Liver (tissue), 8 donors: ENCODE measurements at regions not wholly inside any gene's neighbourhood (a gene's known extent, or its start where the extent isn't known, plus 50 kb on each side); places are given as distances from the start of the nearest gene placed in this dataset.

ENCODE experiments used
- DNase-seq: peaks from one replicate; pipeline ENCODE4 v3.0.0-alpha.2; 2017; ENCODE audit warnings: low spot score
- H3K27ac ChIP-seq, 2 donors: one replicate each; pipeline ENCODE4 v1.7.0; 2013; ENCODE audit warnings: inconsistent platforms in 2 of 2, low read length in 2 of 2, control low read depth in 1 of 2, low read depth in 1 of 2, mild to moderate bottlenecking in 1 of 2
- H3K27me3 ChIP-seq, 4 donors: one replicate each; pipeline versions ENCODE4 v1.6.1 to v1.7.0; 2013; ENCODE audit warnings: low read length in 3 of 4, inconsistent platforms in 1 of 4, mild to moderate bottlenecking in 1 of 4, moderate library complexity in 1 of 4; ENCODE audit not compliant: control insufficient read depth in 4 of 4, insufficient read depth in 4 of 4
- H3K36me3 ChIP-seq, 4 donors: one replicate each; pipeline versions ENCODE4 v1.6.1 to v1.7.0; 2013; ENCODE audit warnings: low read length in 3 of 4, mild to moderate bottlenecking in 3 of 4, low read depth in 1 of 4, moderate library complexity in 1 of 4; ENCODE audit not compliant: control insufficient read depth in 4 of 4, insufficient read depth in 3 of 4
- H3K4me1 ChIP-seq, 4 donors: one replicate each; pipeline versions ENCODE4 v1.6.1 to v1.7.0; 2013; ENCODE audit warnings: low read length in 3 of 4, mild to moderate bottlenecking in 3 of 4, moderate library complexity in 1 of 4; ENCODE audit not compliant: control insufficient read depth in 4 of 4, insufficient read depth in 4 of 4
- H3K4me3 ChIP-seq, 3 donors: one replicate each; pipeline versions ENCODE4 v1.6.1 to v1.7.0; 2013; ENCODE audit warnings: low read length in 3 of 3, control low read depth in 1 of 3, low read depth in 1 of 3, mild to moderate bottlenecking in 1 of 3
- H3K9ac ChIP-seq, 2 donors: one replicate each; pipeline ENCODE4 v1.7.0; 2013; ENCODE audit warnings: low read length in 2 of 2, mild to moderate bottlenecking in 2 of 2, moderate library complexity in 2 of 2, control low read depth in 1 of 2, low read depth in 1 of 2
- H3K9me3 ChIP-seq, 4 donors: one replicate each; pipeline versions ENCODE4 v1.6.1 to v1.7.0; 2013; ENCODE audit warnings: low read length in 3 of 4; ENCODE audit not compliant: control insufficient read depth in 4 of 4
- ATF3 ChIP-seq: IDR thresholded peaks from 2 replicates; pipeline ENCODE4 v1.6.1; 2016; ENCODE audit warnings: antibody characterized with exemption
- CTCF ChIP-seq: fragments of 150-350 bp; IDR thresholded peaks from 2 replicates; pipeline ENCODE4 v1.5.1; 2017; ENCODE audit warnings: improper control_type of control experiment, low read depth, low read length; ENCODE audit not compliant: missing input control
- EGR1 ChIP-seq, 2 donors: IDR thresholded peaks; 2 replicates each; pipeline ENCODE4 v1.6.1; 2016 to 2018; ENCODE audit warnings: antibody characterized with exemption in 2 of 2, low read depth in 2 of 2
- FOXA1 ChIP-seq: IDR thresholded peaks from 2 replicates; pipeline ENCODE4 v1.6.1; 2016; ENCODE audit warnings: antibody characterized with exemption
- FOXA2 ChIP-seq: IDR thresholded peaks from 2 replicates; pipeline ENCODE4 v1.6.1; 2016; ENCODE audit warnings: antibody characterized with exemption
- GABPA ChIP-seq, 2 donors: IDR thresholded peaks in 1 of 2; conservative IDR thresholded peaks in 1 of 2; 2 replicates each; pipeline ENCODE4 v1.6.1; 2016; ENCODE audit warnings: antibody characterized with exemption in 2 of 2, mild to moderate bottlenecking in 1 of 2, moderate library complexity in 1 of 2
- HNF4G ChIP-seq: IDR thresholded peaks from 2 replicates; pipeline ENCODE4 v1.6.1; 2016; ENCODE audit warnings: antibody characterized with exemption
- JUND ChIP-seq, 2 donors: IDR thresholded peaks; 2 replicates each; pipeline ENCODE4 v1.6.1; 2016; ENCODE audit warnings: antibody characterized with exemption in 2 of 2
- MAX ChIP-seq: IDR thresholded peaks from 2 replicates; pipeline ENCODE4 v1.6.1; 2016; ENCODE audit warnings: antibody characterized with exemption
- NR2F2 ChIP-seq: IDR thresholded peaks from 2 replicates; pipeline ENCODE4 v1.6.1; 2016; ENCODE audit warnings: antibody characterized with exemption
- RAD21 ChIP-seq, 2 donors: IDR thresholded peaks; 2 replicates each; pipeline ENCODE4 v1.6.1; 2016; ENCODE audit warnings: antibody characterized with exemption in 2 of 2, mild to moderate bottlenecking in 2 of 2
- REST ChIP-seq: IDR thresholded peaks from 2 replicates; pipeline ENCODE4 v1.6.1; 2016; ENCODE audit warnings: antibody characterized with exemption, mild to moderate bottlenecking
- RXRA ChIP-seq, 2 donors: IDR thresholded peaks; 2 replicates each; pipeline ENCODE4 v1.6.1; 2017 to 2018; ENCODE audit warnings: antibody characterized with exemption in 2 of 2, mild to moderate bottlenecking in 1 of 2
- SP1 ChIP-seq: IDR thresholded peaks from 2 replicates; pipeline ENCODE4 v1.6.1; 2018; ENCODE audit warnings: antibody characterized with exemption, mild to moderate bottlenecking
- TAF1 ChIP-seq: conservative IDR thresholded peaks from 2 replicates; pipeline ENCODE4 v1.6.1; 2016; ENCODE audit warnings: antibody characterized with exemption, mild to moderate bottlenecking
- YY1 ChIP-seq: IDR thresholded peaks from 2 replicates; pipeline ENCODE4 v1.6.1; 2016; ENCODE audit warnings: antibody characterized with exemption, mild to moderate bottlenecking
- ZBTB33 ChIP-seq: IDR thresholded peaks from 2 replicates; pipeline ENCODE4 v1.6.1; 2016; ENCODE audit warnings: antibody characterized with exemption
- WGBS: extraction: QIAGEN DNeasy Blood & Tissue Kit; methylation state at CpG from one replicate; pipeline ENCODE4 v1.1.7; 2013; 5-methylcytosine and 5-hydroxymethylcytosine counted together
- donor health status: healthy.
- donor health status: healthy.
- donor health status: healthy.
- donor health status: healthy.
- donor health status: healthy.

GRCh38 chr14:94962166-94962575 lies 192.3 kb upstream of the GSC start:
- no peak overlapping the region for H3K4me3 ChIP-seq
- TF ChIP-seq ATF3 = no peak
- TF ChIP-seq NR2F2 = no peak
- no peak for TF ChIP-seq FOXA1
- no peak for TF ChIP-seq TAF1
- TF ChIP-seq GABPA (IDR thresholded peaks at IDR 0.05 in 1 of 2, conservative IDR thresholded peaks at IDR 0.05 in 1 of 2) = no peak
- TF ChIP-seq JUND (IDR thresholded peaks at IDR 0.05) = no peak
- TF ChIP-seq FOXA2 = no peak
- no peak for TF ChIP-seq REST
- no peak for TF ChIP-seq CTCF
- no peak for TF ChIP-seq RAD21 (IDR thresholded peaks at IDR 0.05)
- TF ChIP-seq RXRA (IDR thresholded peaks at IDR 0.05) = no peak
- TF ChIP-seq HNF4G = no peak
- TF ChIP-seq YY1 = no peak
- TF ChIP-seq ZBTB33 = no peak
- no peak for TF ChIP-seq SP1
- no peak for TF ChIP-seq MAX
- no peak for TF ChIP-seq EGR1 (IDR thresholded peaks at IDR 0.05; ENCODE audit: low read depth in 2 of 2)
- WGBS = 32% methylated on average over 7 of the region's 7 CpGs
- DNase-seq = no peak
- no peaks in the 10 kb centered on the region for H3K36me3 ChIP-seq
- H3K27ac ChIP-seq = no peak overlapping the region
- no peaks in the 10 kb centered on the region for H3K27me3 ChIP-seq
- H3K4me1 ChIP-seq = no peaks in the 10 kb centered on the region
- H3K9me3 ChIP-seq = no peaks in the 10 kb centered on the region
- H3K9ac ChIP-seq = no peak overlapping the region
